SIG-M5 (cell line): ENCODE measurements at regions not wholly inside any gene's neighbourhood (a gene's known extent, or its start where the extent isn't known, plus 50 kb on each side); places are given as distances from the start of the nearest gene placed in this dataset.

Experiments
- DNase-seq: peaks from one replicate; lab custom pipeline; 2025; lab: John Stamatoyannopoulos, UW

- no peak for DNase-seq
Measured at GRCh38 chr17:73694491-73694890, 50.2 kb upstream of the SDK2 start.

GRCh38 chr17:73695035-73695738 lies 50.9 kb upstream of the SDK2 start:
- DNase-seq = no peak

GRCh38 chr17:73696251-73696650 lies 52.0 kb upstream of the SDK2 start:
- no peak for DNase-seq

- DNase-seq = no peak
Measured at GRCh38 chr17:73697872-73698271, 53.6 kb upstream of the SDK2 start.

- DNase-seq = no peak
Measured at GRCh38 chr17:73698966-73699365, 54.7 kb upstream of the SDK2 start.

- DNase-seq = no peak
Measured at GRCh38 chr17:73701701-73702100, 57.5 kb upstream of the SDK2 start.

GRCh38 chr17:73703192-73703591 lies 58.9 kb upstream of the SDK2 start:
- no peak for DNase-seq

- no peak for DNase-seq
Measured at GRCh38 chr17:73703917-73704316, 59.7 kb upstream of the SDK2 start.

- DNase-seq = no peak
Measured at GRCh38 chr17:73705594-73705993, 61.3 kb upstream of the SDK2 start.

GRCh38 chr17:73706428-73706827 lies 62.2 kb upstream of the SDK2 start:
- no peak for DNase-seq

- no peak for DNase-seq
Measured at GRCh38 chr17:73706858-73707257, 62.6 kb upstream of the SDK2 start.

- no peak for DNase-seq
Measured at GRCh38 chr17:73707358-73707757, 63.1 kb upstream of the SDK2 start.

GRCh38 chr17:73710095-73710592 lies 65.9 kb upstream of the SDK2 start:
- no peak for DNase-seq

GRCh38 chr17:73711184-73711583 lies 66.9 kb upstream of the SDK2 start:
- no peak for DNase-seq

GRCh38 chr17:73711916-73712315 lies 67.7 kb upstream of the SDK2 start:
- DNase-seq = no peak

GRCh38 chr17:73713136-73713535 lies 68.9 kb upstream of the SDK2 start:
- no peak for DNase-seq

GRCh38 chr17:73715769-73716168 lies 71.5 kb upstream of the SDK2 start:
- no peak for DNase-seq

- DNase-seq = no peak
Measured at GRCh38 chr17:73717690-73718089, 73.4 kb upstream of the SDK2 start.

- DNase-seq = no peak
Measured at GRCh38 chr17:73718362-73718761, 74.1 kb upstream of the SDK2 start.

- DNase-seq = no peak
Measured at GRCh38 chr17:73718912-73719311, 74.7 kb upstream of the SDK2 start.

- no peak for DNase-seq
Measured at GRCh38 chr17:73719588-73720071, 75.4 kb upstream of the SDK2 start.

- no peak for DNase-seq
Measured at GRCh38 chr17:73720187-73720834, 76.1 kb upstream of the SDK2 start.

GRCh38 chr17:73722165-73722564 lies 77.9 kb upstream of the SDK2 start:
- DNase-seq = no peak

- no peak for DNase-seq
Measured at GRCh38 chr17:73723317-73723716, 79.1 kb upstream of the SDK2 start.
